Hematopoietic multipotent progenitor cell treated with erythropoietin and hydrocortisone succinate and interleukin-3 and kit ligand, for 17 days (in vitro differentiated cells): ENCODE measurements at regions not wholly inside any gene's neighbourhood (a gene's known extent, or its start where the extent isn't known, plus 50 kb on each side); places are given as distances from the start of the nearest gene placed in this dataset.

Source experiments
- DNase-seq: peaks from one replicate; pipeline ENCODE4 v3.0.0-alpha.2; 2015; ENCODE audit warnings: low spot score

DNA sequence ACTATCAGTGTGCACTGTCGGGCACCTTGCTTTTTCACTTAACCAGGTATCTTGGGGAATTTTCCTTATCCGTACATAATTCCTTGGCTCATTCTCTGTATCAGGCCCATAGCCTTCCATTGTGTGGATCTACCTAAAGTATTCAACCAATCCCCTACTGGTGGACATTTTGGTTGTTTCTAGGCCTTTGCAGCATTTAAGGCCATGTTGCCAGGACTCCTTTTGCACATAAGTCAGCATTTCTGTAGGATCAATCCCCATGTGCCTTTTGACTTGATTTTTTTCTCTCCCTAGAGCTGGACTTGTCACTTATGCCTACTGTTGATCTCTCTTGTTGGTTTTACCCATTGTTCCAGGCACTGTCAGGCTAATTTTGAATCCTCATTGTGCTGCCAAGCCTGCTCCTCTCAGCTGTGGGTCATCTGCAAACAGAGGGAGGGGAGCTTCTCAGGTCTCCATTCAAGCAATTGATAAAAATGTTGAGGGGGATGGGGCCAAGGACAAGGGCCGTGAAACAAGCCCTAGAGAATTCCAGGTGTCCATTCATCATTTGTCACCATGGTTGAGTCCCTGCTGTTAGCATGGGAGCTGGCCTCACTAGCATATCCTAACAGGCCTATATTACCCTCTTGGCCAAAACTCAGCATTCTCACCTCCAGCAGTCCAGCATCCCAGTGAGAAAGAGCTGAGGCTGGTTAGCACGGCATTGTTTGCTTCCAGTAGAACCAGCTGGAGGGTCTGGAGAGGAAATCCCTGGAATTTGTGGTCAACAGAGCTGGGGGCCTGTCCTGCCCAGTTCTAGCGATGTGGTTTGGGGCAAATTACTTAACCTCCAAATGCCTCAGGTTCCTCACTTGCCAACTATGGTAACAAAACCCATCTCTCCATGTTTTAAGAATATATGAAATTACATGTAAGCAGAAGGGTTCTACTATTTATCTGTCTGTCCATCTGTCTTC lies 178.4 kb downstream of the MRPL14 start:
- no peak for DNase-seq

- no peak for DNase-seq
These were observed 177.8 kb downstream of the VEGFA start for GRCh38 chr6:43947860-43948259.

GRCh38 chr6:43946641-43947363 lies 176.8 kb downstream of the VEGFA start:
- peak; percentile 62 for DNase-seq

DNA sequence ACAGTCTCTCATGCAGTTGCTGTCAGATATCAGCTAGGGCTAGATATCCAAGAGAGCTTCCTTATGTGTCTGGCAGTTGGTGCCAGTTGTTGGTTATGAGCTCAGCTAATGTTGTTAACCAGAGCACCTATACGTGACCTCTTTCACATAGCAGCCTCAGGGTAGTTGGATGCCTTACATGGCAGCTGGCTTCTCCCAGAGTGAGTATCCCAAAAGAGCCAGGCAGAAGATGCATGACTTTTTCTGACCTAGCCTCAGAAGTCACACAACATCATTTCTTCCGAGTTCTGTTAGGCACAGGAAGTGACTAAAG lies 175.7 kb downstream of the VEGFA start:
- no peak for DNase-seq

DNA sequence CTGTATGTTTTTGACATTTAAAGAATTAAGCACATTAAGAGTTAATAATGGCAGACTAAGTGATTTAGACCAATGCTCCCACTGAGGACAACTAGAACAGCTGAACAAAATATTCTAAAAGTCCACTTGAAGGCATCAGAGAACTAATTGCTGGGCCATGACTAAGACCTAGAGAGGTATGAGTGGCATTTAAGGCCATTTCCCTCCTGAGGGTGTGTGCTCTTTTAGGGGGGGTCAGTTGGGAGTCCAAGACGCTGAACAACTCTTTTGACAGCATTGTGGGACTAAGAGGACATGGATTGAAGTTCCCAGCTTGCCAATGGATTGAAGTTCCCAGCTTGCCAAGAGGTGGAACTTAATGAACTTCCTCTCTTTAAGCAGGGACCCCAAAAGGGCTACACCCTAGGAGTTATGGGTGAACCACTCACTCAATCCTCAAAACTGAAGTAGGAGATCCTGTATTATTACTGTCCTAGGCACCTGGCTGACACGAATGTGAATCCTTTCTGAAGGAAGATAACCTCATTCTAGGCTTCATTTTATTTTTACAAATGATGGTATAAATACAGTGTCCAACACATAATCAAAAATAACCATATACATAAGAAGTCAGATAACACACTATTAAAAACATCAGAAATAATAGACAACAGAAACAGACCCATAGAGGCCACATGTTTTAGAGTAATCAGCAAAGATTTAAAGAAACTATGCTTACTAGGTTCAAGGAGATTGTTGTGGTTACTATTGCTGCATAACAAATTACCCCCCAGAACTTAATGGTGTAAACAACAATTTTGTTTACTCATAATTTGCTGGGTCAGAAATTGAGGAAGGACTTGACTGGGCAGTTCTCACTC lies 175.1 kb downstream of the VEGFA start:
- no peak for DNase-seq

GRCh38 chr6:43943781-43944250 lies 173.8 kb downstream of the VEGFA start:
- DNase-seq = no peak

DNA sequence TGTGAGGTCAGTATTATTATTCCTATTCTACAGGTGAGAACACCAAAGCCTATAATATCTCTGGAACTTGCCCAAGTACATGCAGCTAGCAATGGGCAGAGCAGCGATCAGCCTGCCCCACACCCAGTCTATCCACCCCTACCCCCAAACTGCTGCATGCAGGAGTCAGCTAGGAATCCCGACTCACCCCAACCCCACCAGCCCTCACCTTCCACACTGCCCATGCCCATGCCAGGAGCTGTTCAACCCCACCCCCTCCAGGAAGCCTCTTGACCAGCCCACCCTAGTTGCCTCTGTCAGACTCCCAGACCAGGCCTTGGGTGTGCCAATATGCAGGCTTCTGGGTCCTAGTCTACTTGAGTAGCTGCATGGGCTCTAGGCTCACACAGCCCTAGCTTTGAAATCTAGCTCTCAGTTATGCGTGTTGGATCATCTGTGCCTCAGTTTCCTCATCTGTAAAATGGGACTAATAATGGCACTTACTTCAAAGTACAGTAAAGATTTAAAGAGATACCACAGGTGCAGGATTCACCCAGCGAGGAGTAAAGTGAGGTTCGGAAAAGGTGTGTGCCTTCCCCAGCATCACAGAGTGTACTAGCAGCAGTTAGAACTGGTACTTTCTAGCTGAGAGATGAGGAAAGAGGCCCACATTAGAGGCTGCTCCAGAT lies 173.2 kb downstream of the VEGFA start:
- no peak for DNase-seq

- DNase-seq = no peak
These were observed 172.6 kb downstream of the VEGFA start for GRCh38 chr6:43942616-43943015.

GRCh38 chr6:43942011-43942442 lies 172.0 kb downstream of the VEGFA start:
- no peak for DNase-seq

DNA sequence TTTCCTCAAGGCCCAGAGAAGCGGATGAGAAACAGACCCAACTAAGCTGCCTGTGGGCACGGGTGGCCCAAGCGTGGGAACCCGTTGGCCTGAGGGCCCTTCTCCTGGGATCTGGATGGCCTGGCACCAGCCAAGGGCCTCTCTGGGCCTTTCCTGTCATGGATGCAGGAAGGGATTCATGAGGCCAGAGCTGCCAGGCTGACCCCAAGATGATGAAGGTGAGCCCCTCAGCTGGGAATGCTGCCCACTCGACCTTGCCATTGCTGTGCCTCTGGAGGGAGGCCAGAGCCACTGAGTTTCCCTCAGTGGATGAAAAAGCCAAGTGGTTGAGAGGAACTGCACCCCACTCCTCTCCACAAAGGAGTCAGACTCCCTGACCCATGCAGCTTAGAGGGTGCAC lies 171.2 kb downstream of the VEGFA start:
- no peak for DNase-seq

DNA sequence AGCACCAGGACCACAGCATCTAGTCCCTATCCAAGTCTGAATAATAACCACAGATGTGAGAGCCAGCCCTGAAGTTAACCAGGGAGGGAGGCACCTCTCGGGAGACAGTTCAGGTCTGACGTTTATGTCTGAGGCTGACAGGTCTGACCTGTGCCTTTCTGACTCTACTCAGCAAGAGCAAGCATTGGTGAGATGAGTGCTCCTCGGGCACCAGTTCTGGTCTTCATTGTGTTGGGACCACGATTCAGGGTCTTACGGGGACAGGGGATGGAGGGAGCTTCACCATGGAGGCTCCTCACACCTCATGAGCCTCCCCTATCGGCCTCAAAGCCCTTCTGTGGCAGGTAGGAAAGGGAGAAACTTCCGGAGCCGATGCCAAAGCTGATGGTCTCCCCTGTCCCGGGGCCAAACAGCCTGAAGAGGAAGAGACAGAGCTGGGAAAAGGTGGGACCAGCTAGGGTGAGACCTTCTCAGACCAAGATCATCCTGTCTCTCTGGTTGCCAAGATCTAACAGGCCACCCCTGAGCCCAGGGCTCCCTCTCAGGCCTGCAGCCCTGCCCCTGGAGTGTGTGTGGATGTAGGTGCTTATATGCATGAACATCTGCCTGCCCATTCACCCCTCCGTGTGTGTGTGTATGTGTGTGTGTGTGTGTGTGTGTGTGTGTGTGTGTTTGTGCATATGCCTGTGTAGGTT lies 170.5 kb downstream of the VEGFA start:
- no peak for DNase-seq

- no peak for DNase-seq
These were observed 170.0 kb downstream of the VEGFA start for GRCh38 chr6:43940071-43940392.

DNA sequence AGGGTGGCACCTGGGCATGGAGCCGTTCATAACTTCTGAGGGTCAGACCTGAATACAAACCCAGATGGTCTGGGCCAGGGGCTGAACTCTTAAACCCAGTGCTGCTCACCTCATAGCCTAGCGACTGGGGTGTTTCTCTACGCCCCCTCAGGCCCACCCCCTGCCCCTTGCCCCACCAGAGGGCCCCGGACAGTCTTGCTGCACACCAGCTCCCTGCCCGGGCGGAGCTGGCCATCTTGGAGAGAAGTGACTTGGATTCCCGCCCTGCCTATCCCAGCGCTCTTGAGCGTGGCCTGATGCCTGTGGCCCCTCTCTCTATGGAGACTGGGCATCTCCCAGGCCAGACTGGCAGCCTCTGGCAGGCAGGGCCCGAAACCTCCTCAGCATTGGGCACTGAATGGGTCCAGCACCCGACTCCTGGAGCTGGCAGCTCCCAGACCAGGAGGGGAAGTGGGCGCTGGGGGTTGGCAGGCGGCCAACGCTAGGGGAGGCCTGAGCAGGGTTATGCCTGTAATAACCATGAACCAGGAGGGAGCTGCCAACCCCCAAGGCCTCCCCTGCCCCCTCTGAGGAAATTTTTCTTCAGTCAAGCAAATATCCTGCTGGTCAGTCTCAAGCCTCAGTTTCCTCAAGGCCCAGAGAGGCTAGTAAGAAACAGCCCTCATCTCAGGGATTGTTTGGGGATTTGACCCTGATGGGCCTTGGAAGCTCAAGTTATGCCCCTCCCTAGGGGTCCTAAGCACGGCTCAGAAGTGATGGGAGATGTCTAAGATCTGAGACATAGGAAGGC lies 169.5 kb downstream of the VEGFA start:
- no peak for DNase-seq

DNA sequence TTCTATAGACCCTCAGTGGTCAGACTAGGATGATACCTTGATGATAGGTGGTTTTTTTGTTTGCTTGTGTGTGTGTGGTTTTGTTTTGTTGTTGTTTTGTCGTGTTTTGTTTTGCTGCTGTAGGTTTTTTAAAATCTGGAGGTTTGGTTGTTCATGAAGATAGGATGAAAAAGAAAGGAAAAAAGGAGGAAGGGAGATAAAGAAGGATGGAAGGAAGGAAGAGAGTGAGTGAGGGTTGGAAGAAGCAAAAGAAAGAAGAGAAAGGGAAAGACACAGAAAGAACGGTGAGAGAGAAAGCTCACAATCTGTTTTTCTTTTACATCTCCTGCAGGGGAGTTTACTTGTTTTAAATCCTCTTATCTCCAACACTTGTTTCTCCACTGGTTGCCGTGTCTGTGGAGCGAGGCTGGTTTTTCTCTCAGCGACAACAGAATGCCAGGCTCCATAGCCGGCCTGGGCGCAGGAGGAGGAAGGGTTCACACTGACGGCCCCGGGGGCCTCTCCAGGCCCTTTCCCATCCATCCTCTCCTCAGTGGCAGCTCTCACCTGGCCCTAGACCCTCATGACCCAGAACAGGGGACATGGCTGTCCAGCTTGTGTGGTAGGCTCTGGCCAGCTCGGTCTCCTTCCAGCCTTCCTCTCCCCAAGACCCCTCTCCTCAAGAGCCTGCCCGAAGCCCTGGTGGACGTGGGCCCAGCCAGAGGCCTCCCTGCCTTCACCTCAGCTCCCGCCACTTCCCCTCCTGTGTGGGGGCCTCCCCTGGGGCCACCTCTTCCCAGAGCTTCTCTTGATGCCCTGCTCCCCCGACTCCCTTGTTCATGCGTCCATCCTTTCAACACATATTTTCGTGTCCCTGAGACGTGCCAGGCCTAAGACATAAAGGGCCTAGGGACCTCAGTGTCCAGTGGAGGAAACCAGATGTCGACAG lies 168.4 kb downstream of the VEGFA start:
- DNase-seq = no peak

DNA sequence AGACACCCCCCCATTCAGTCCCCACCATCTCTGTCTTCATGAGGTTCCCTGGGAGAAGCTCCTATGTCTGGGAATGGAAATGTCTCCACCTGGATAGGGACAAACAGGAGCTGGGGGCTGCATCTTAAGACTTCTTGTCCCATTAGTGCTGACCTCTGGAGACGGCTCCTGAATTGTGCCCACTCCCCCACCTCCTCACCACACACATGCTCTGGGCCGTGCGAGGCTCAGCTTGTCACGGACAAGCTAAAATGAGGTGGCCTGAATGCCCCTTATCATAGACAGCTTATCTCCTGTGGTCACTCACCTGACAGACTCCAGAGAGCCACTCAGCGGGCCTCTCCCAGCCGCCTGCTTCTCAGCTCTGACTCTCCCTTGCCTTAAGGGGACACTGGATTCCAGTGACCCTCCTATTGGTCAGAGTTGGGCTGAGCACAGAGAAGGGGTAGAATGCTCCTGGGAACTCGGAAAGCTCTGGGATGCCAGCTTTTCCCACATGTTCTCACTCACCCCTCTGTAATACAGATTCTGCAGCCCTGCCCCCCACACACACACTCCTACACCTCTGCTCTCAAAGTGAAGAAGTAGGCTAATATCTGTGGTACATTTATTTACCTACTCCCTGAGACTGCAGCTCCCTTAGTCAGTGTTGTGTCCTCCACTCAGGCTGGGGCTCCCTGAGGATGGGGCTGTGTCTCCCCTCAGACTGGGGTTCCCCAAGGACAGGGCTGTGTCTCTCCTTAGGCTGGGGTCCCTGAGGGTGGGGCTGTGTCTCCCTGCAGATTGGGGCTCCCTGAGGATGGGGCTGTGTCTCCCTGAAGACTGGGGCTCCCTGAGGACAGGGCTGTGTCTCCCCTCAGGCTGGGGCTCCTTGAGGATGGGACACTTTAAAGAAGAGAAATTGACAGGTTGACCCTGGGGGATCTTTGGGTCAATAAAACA lies 167.5 kb downstream of the VEGFA start:
- no peak for DNase-seq

- no peak for DNase-seq
These were observed 166.5 kb downstream of the VEGFA start for GRCh38 chr6:43936476-43936875.

DNA sequence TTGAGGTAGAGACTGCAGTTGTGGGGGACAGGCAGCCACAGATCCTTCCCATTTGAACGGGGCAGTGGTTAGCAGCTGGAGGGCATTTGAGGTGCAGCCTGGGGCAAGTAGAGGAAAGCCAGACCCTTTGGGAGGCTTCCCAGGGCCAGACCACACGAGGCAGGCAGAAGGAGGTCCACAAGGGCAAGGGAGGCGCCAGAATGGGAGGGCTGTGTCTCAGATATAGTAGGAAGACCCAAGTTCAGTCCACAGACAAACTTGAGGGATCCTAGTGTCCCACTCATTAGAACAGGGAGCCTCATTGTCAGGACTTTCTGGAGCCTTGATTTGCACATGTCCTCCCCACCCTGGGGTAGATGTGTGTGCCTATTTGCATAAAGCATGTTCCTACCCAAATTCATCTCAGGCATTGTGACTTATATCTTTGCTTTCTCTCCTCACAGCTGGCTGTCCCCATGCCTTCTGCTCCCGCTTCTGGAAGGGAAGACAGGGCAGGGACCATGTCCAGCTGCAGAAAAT lies 166.0 kb downstream of the VEGFA start:
- DNase-seq = no peak
